NB4 (cell line): ENCODE measurements at regions not wholly inside any gene's neighbourhood (a gene's known extent, or its start where the extent isn't known, plus 50 kb on each side); places are given as distances from the start of the nearest gene placed in this dataset.

Experiments
- DNase-seq: peaks from one replicate; pipeline ENCODE4 v3.0.0; 2010; ENCODE audit warnings: low read depth
- H3K4me3 ChIP-seq: one replicate; pipeline ENCODE4 v1.5.1; 2011; ENCODE audit warnings: mild to moderate bottlenecking, low read depth, low read length, moderate library complexity
- MYC ChIP-seq: IDR thresholded peaks from 2 replicates; pipeline ENCODE4 v1.6.1; 2011; ENCODE audit warnings: low read depth, low read length
- POLR2A ChIP-seq: IDR thresholded peaks from 2 replicates; pipeline ENCODE4 v1.6.1; 2011; ENCODE audit warnings: mild to moderate bottlenecking; ENCODE audit not compliant: insufficient read length; ENCODE audit errors: extremely low read depth
- TF ChIP-seq, protein P1 (sequence below): IDR thresholded peaks from 2 replicates; pipeline ENCODE4 v1.6.1; 2011; ENCODE audit warnings: low read depth, low read length
- TF ChIP-seq, protein P2 (sequence below): IDR thresholded peaks from one replicate; pipeline ENCODE4 v1.5.1; 2012; ENCODE audit warnings: low read depth, low read length

DNA sequence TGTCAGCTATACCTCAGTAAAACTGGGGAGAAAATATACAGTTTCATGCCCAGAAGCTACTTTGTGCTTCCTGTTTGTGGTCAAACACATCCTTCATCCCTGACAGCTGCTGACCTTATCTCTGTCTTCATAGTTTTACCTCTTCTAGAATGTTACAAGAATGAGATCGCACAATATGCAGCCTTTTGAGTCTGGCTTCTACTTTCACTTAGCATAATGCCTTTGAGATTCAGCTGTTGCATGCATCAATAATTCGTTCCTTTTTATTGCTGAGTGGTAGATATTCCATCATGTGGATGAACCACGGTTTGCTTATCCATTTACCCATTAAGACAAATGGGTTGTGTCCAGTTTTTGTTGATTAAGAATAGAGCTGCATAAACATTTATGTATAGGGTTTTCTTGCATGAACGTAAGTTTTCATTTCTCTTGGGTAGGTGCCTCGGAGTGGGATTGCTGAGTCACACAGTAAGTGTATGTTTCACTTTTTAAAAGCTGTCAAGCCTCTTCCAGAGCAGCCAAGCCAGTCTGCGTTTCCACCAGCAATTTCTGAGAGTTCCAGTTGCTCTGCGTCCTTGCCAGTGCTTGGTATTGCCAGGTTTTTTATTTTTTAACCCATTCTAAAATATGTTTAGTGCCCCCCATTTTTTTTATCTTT lies 86.6 kb upstream of the PAX1 start:
- no peak for DNase-seq
- no peak overlapping the region for H3K4me3 ChIP-seq
- TF ChIP-seq POLR2A (no peak), MYC (no peak)
- TF ChIP-seq, protein P1, sequence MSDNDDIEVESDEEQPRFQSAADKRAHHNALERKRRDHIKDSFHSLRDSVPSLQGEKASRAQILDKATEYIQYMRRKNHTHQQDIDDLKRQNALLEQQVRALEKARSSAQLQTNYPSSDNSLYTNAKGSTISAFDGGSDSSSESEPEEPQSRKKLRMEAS = no peak
- TF ChIP-seq, protein P2, sequence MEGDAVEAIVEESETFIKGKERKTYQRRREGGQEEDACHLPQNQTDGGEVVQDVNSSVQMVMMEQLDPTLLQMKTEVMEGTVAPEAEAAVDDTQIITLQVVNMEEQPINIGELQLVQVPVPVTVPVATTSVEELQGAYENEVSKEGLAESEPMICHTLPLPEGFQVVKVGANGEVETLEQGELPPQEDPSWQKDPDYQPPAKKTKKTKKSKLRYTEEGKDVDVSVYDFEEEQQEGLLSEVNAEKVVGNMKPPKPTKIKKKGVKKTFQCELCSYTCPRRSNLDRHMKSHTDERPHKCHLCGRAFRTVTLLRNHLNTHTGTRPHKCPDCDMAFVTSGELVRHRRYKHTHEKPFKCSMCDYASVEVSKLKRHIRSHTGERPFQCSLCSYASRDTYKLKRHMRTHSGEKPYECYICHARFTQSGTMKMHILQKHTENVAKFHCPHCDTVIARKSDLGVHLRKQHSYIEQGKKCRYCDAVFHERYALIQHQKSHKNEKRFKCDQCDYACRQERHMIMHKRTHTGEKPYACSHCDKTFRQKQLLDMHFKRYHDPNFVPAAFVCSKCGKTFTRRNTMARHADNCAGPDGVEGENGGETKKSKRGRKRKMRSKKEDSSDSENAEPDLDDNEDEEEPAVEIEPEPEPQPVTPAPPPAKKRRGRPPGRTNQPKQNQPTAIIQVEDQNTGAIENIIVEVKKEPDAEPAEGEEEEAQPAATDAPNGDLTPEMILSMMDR = no peak

DNA sequence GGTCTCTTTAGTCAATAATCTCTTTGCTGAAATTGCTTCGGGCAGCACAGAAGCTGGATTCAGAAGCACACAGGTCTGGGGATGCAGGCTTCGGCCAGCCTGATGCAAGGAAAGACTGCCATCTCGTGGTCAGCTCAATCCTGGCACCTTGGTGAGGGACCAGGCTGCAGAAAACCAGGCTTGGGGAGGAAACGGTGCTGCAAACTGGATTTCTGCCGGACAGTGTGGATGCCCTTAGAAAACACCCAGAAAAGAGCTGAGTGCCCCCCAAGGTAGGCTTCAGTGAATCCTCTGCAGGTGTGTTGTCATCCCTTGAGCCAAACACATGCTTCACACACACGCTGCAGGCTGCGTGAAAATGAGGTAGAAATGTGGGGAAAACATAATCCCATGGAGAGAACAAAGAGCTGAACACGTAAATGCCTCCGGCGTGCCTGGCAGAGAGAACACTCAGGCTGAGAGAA lies 89.8 kb upstream of the PAX1 start:
- no peak for TF ChIP-seq MYC
- TF ChIP-seq, protein P1 = 0 out of 2 replicates have a peak, but pooled peaks have one; percentile 21
- TF ChIP-seq, protein P2 = peak; percentile 93
- TF ChIP-seq POLR2A = no peak
- H3K4me3 ChIP-seq = no peak overlapping the region
- peak; percentile 69 for DNase-seq

DNA sequence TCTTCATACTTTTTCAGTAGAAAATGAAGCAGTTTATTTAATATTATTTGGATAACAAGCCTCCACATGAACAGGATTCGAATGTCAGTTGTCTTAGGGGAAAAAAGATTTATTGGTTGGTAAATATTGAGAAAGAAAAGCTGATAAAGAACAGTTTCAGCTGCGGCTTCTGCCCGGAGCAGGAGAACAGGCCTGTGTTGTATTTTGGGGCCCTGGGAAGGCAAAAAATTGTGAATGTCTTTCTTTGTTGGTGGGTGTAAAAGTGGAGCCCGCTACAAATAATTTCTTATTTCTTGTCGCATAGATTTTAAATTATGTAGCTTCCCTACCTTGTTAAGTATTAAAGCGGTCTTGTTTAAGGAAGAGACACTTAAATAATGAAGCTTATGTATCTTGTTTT lies 90.5 kb upstream of the PAX1 start:
- H3K4me3 ChIP-seq = no peak overlapping the region
- TF ChIP-seq POLR2A = no peak
- TF ChIP-seq, protein P1 = no peak
- TF ChIP-seq, protein P2 = no peak
- TF ChIP-seq MYC = no peak
- DNase-seq = no peak

DNA sequence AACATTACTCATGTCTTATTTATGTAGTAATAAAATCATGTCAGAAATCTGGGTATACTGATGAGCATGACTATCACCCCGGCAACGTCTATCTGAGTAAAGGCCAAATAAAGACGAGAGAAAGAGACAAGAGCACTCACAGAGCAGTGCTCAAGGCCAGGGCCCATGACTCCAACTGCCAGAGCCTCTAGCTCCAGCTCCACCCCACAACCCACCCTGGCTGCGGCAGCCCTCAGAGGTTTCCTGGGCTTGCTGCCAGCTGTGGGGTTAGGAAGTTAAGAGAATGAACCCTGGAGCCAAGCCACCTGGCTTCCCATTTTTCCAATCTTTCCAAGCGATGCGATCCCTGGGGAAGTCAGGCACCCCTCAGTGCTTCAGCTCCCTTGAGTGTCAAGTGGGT lies 92.0 kb upstream of the PAX1 start:
- H3K4me3 ChIP-seq = no peak overlapping the region
- TF ChIP-seq MYC (no peak), POLR2A (no peak)
- TF ChIP-seq, protein P1 = no peak
- TF ChIP-seq, protein P2 = no peak
- no peak for DNase-seq

DNA sequence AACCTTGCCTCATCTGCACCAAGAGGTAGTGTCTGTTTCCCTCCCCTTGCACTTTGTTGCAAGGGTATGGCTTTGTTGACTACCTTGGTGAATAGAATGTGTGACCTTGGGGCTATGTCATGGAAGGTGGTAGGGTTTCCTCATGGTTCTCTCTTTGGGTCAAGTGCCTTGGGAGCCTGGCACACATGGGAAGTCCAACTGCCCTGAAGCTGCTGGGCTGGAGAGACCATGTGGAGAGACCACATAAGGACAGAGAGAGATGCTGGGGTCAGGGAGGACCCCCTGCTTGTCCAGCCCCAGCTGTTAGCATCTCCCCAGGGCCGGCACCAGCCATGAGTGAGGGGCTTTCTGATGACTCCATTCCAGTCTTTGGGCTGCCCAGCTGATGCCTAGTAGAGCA lies 95.5 kb upstream of the PAX1 start:
- no peak for DNase-seq

More for the DNA sequence above, 95.5 kb upstream of the PAX1 start:
- H3K4me3 ChIP-seq = no peak overlapping the region
- TF ChIP-seq, protein P1 = no peak
- TF ChIP-seq POLR2A (no peak), MYC (no peak)
- TF ChIP-seq, protein P2 = no peak
